Stimulated activated CD4-positive, alpha-beta T cell treated with anti-CD3 and anti-CD28 coated beads, Interleukin-1b, Interleukin-23, amount 100 ng/mL, for 1 hour (primary cell): ENCODE measurements at regions not wholly inside any gene's neighbourhood (a gene's known extent, or its start where the extent isn't known, plus 50 kb on each side); places are given as distances from the start of the nearest gene placed in this dataset.

Source experiments
- DNase-seq, 2 donors: peaks; one replicate each; pipeline ENCODE4 v3.0.0-alpha.2; 2020; ENCODE audit warnings: low read depth in 2 of 2

DNA sequence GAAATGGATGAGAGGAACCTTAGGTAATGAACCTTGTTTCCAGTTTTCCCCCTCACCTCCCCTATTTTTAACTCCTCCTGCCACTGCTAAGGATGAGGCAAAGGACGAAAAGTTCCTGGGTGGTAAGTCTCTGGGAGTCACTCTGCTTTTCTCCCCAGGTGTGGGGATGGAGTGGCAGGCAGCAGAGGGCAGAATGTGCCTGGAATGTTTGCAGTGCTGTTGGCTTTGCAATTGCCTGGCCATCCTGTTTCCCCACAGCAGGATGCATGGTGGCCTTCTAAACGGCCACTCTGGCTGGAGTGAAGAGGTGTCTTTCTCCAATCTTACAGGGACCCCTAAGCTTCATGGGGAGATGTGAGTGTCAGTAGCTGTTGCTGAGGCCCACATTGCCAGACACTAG lies 432.5 kb upstream of the ZFHX3 start:
- DNase-seq, result no peak

DNA sequence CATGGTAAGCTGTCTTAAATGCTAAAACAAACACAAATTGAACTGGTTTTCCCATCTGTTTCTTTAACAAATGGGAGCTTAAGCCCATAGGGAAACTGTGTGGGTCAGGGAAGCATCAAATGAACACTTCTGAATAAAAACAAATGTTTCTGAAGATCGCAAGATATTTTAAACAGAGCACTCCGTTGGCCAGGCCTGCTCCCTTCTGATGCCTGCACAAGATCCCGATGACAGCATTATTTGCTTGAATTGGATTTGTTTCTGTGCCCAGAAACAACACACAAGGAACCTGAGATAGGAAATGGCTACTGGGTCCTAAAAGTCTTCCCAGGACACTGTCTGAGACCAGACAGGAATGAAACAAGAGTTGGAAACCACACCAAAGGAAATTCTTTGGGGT lies 425.8 kb upstream of the ZFHX3 start:
- no peak for DNase-seq

DNA sequence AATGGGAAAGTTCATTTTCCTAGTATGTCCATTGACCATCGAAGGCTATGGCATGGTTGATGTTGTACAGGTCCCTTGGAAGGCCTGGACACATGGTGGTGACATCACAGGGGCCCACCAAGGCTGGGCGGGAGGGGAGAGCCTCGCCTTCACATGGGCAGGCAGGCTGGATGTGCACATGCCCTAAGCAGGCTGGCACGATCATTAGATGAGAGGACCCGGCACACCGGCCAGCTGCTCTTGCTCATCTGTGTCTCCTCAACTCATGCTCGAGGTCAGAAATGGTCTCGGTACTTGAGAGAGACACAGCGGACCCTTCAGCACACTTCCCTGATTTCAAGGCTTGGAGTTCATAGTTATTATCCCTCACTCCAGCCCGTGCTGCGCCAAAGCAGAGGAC lies 416.9 kb upstream of the ZFHX3 start:
- no peak for DNase-seq

DNA sequence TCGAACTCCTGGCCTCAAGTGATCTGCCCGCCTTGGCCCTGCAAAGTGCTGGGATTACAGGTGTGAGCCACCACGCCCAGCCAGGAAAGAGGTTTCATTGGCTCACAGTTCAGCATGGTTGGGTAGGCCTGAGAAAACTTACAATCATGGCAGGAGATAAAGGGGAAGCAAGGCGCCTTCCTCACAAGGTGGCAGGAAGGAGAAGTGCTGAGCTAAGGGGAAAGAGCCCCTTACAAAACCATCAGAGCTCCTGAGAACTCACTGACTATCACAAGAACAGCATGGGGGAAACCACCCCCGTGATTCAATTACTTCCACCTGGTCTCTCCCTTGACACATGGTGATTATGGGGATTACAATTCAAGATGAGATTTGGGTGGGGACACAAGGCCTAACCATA lies 411.7 kb upstream of the ZFHX3 start:
- no peak for DNase-seq

DNA sequence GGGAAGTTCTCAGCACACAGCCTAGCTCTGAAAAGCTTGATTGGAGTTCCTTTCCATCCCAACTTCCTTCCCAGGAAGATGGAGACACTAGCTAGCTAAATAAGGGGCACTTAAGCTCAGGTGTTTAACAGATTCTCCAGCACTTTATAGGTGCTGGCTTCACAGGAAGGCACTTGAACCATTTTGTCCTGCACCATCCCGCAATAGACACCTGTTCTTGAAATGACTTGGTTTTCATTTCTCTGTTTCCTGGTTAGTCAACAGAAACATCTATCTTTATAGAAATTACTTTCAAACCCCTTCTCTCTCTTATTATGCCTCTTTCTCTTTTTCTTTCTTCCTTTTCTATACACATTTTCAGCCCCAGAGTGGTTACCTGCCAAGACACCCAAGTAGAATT lies 409.9 kb upstream of the ZFHX3 start:
- DNase-seq, result no peak

DNA sequence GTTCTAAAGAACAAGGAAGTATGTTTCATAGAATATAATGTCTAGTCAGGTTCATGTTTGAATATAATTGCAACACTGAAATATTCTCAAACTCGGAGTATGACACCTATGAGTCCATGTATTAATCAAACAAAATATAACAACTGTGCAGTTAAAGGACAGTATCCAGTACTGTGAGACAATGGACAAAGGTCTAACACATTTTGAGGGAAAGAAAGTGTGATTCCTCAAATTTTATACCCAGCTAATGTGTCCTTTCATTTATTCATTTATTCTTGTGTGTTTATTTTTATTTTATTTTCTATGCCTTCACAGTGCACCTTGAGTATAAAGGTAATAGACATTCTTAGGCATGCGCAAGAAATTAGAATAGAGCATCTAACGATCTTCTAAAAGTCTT lies 401.0 kb upstream of the ZFHX3 start:
- no peak for DNase-seq

DNA sequence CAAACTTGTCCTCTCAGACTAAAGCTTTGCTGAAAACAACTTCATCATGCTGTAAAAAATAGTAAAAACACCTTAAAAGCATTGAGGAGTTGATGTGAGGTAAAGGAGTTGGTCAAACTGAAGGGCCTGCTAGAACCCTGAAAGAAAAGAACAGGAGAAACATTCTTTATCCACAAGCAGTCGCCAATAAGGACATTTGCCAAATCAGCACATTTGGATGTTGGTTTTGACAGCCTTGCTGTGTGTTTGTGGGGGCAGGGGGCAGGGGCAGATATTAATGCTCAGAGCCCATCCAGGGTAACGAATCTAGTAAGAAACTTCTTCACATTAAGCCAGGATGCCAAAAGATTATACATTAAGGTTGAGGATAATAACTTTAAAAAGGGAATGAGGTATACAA lies 399.9 kb upstream of the ZFHX3 start:
- DNase-seq, result no peak

DNA sequence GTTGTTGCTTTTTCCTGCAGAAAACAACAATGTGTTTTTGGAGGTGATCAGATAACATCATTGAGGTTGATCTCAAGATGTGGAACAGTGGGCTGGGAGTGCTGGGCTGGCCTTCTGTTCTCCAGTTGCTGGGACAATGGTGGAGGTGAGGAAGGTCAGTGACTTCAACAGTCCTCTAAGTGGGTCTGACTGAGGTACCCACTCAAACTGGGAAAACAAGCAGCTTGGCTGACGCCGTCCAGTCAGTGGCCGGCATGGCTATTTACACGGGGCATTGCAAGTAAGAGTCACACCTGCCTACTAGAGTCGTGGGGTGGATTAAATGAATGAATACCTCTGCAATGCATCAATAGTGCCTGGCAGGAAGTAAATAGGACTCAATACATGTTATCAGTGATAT lies 386.7 kb upstream of the ZFHX3 start:
- no peak for DNase-seq

DNA sequence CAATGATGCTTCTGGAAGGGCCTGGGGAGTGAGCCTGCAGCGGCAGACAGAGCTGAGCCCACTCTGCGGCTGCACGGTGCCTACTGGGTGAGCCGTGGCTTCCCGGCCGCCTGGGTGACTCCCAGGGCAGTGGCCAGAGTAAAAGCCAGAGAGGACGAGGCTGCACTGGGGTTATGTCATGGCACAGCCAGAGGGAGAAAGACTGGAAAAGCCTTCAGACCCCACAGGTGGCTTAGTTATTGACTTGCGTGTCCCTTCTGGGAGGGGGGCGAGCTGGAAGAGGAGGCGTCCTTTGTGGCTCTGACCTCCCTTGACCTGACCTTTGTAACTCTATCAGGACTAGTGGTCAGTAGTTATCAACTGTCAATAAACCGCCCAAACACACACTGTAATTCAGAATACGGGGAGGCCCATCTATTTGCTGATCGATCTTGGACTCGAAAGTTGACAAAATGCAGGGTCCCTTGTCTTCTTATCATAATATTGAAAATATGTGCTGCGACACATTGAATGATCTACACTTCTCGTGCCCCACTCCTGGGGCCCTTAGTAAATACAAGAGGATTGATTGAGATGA lies 385.9 kb upstream of the ZFHX3 start:
- no peak for DNase-seq

DNA sequence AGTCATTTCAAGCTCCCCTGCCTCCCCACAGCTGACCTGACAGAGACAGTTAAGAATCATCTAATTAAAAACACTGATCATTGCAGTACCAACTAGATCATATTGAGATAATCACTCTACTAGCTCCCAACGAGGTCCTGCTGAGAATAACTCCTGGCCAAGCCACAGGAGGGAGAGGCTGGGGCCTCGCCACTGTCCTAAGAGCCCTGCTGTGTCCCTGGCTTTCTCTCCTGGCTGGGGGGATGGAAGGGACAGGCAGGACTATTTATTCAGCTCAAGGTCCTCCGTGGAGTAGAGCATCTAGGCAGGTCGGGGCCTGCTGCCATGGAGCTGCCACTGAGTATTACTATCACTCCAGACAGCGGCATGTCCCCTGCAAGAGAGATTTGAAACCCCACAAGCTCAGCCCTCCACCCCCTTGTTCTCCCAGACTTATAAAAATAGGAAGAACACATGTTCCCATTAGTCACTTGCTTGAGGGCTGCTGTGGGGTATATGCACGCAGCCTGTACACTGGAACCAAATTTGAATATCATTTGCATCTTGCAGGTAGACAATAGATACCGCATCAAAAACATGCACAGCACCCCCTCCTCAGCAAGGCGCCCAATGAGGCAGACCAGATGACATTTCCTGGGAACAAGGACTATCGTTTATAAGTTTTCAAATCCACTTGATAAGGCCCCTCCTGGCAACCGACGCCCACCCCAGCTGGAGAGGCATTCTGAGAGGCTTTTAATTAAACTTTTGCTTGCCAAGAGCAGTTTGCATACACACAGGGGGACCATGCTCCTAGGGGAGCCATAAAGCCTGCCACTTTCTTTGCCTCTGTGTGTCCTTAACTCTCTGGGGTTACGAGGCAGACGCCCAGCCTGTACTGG lies 385.2 kb upstream of the ZFHX3 start:
- DNase-seq, result no peak

DNA sequence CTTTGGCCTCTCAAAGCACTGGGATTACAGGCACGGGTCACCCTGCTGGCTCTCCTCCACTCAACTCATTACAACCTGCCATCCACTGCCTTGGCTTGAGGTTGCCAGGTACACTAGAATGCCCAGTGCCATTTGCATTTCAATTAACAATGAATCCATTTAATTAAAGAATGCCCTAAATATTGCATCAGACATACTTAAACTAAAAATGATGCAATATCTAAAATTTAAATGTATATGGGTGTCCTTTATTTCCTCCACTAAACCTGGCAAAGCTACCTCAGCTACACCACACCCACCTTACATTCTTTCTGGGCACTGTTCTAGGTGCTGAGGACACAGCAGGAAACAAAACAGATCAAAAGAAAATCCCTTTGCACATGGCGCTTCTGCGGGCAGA lies 382.2 kb upstream of the ZFHX3 start:
- no peak for DNase-seq

DNA sequence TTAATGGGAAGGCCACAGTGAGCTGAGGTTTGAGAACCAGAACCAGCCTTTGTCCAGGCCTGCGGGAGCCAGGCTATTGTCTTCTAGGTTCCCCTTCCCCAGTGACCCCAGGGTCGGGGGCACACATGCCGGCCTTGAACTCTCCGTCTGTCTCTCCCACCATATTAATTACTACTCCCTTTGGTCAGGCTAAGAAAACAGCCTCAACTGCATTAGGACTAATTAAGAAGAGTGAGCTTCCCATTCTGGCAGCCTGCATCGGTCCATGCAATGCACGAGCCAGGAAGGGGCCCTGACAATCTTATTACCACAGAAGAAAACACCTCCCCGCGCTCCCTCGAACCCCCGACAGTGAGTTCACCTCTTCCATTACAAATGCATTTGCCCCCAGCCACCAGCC lies 380.2 kb upstream of the ZFHX3 start:
- DNase-seq, result no peak

DNA sequence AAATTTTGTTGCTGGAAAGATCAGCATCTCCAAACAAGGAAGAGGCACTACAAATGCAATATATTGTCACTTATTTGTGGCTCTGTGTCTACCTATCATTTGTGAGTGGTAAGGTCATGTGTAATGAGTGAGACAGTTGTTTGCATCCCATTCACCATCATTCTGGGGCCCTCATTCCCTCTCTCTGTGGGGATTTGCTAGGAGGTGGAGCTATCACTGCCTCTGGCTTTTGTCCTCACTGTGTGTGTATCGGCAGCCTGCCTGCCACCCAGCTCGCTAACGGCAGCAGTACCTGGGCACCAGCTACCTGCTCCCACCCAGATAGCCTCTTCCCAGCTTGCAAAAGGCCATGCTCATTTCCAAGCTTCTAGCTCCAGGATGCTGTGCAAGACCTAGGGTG lies 379.2 kb upstream of the ZFHX3 start:
- DNase-seq, result no peak

DNA sequence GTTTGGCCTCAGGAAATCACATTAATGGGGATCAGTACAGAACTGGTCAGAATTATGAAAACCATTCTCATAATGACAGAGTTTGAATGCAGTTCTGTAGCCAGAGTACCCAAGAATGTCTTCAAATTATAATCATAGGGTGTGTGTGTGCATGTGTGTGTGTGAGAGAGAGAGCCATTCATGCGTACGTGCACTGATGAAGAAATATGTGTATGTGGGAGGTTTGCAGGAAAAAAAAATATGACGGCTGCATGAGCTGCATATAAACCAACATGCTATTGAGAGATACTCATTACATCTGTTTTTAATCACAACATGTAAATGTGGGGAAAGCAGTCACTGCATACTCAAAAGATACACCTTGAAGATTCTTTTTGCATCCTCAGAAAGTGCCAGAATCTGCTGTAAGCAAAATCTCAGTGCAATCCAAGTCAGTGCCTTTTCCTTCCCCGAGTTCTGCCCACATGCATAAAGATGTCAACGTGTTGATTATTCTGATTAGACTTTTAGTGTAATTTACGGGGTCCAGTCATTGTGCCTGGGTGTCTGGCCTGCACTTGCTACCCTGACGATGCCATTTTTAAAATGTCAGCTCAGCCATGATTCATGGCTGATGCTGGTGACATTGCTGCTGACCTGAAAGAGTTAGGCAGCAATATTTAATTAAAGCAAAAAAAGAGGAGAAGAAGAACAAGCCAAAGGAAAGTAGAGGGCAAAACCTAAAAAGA lies 378.7 kb upstream of the ZFHX3 start:
- DNase-seq, result no peak

DNA sequence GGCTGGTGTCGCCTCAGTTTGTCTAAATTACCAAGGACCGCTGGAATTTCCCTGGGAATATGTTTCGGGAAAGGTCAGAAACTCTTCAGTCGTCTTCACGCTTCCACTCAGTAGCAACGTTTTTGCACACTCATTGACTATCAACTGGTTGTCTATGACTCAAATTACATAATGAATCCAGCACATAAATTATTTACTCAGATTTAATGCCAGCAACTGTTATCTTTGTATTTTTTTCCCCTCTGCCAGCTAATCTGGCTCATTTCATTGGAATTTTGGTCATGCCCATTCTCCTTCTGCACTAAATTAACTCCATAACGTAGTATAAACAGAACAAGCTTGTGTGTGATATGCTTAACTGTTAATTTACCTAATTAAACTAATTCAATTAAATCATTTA lies 372.7 kb upstream of the ZFHX3 start:
- no peak for DNase-seq

DNA sequence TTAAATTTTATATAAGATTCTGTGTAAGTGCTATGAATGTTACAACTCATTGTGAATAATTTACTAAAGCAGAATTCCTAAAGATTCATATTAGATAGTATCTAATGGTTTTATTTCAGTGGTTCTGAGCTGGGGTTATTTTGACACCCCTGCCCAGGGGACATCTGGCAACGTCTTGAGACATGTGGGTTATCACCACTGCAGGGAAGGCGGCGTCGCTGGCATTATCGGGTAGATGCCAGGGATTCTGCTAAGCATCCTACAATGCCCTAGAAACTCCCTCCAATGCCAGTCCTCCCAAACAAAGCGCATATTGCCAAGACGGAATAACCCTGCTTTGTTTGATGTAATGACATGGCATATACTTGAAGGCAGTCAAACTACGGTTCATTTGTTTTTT lies 372.3 kb upstream of the ZFHX3 start:
- no peak for DNase-seq

DNA sequence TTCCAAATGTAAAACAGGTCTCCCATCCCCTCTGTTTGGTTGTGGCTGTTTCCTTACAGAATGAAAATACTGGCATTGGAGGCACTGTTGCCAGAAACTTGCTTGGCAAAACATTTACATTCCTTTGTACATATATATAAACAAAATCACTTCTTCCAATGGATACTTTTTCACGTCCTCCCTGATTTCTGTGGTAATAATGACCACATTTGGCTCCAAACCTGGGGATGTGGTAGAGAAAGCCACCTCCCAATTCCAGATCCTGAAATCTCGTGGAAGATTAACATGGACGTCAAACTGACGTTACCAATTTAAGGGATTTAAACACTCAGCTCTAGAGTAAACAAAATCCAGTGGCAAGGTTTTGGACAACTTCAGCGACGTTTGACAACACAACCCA lies 370.8 kb upstream of the ZFHX3 start:
- DNase-seq, result no peak

DNA sequence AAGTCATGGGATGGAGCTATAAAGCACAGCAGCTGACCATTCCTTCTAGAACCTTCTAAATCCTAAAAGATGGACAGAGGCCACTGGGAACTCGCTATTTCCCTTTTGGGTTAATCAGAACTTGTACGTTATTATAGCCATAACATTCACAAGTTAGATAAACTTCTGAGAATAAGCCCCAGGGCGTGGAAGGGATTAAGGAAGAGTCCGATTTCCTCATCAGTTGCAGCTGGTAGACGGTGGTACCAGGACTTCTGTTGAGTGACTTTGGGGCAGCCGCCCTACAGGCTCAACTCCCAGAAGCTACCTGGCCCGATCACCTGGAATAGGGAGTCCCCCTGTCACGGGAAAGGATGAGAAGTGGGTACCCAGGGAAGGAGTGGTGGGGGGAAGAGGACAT lies 370.1 kb upstream of the ZFHX3 start:
- DNase-seq, result no peak

DNA sequence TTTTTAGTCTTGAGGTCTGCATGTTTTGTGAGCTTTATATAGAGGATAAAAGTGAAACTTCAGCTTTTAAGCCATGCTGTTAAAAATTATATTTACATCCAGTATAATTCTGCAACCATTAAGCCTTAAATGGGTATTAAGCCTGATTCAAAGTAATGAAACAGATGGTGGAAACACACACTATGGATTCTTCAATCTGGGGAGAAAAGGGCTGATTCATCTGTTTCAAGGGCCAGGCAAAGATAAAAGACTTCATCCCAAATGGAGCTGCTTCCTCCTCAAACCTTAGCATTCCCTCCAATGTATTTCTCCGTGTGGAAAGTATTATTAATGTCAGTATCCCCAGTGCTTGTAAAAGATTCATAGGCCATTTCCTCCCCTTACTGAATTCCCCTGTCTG lies 367.4 kb upstream of the ZFHX3 start:
- no peak for DNase-seq

DNA sequence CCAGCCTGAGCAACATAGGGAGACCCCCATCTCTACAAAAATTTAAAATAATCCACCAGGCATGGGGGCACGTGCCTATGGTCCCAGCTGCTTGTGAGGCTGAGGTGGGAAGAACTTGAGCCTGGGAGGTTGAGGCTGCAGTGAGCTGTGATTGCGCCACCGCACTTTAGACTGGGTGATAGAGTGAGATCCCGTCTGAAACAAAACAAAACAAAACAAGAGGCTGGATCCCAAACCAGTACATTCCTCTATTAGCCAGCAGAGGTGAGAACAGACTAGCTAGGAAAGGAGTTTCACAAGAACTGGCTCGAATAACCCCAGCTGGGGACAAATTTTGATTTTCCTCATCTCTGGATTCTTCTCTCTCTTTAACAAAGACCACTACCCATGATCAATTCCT lies 366.7 kb upstream of the ZFHX3 start:
- no peak for DNase-seq

DNA sequence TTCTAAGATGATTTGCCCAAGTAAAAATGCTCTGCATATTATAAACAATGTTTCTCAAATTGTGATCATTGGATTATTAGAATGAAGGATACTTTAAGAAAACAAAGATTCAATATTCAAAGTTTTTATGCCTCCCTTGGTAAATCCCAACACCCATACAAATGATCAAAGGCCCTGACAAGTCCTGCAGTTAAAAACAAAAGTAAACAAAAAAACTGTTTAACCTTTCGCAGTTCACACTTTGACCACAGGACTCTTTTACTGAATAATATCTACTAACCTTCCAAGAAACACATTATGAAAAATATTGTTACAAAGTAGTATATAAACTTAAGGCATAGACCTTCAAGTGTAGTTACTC lies 365.9 kb upstream of the ZFHX3 start:
- DNase-seq, result no peak

DNA sequence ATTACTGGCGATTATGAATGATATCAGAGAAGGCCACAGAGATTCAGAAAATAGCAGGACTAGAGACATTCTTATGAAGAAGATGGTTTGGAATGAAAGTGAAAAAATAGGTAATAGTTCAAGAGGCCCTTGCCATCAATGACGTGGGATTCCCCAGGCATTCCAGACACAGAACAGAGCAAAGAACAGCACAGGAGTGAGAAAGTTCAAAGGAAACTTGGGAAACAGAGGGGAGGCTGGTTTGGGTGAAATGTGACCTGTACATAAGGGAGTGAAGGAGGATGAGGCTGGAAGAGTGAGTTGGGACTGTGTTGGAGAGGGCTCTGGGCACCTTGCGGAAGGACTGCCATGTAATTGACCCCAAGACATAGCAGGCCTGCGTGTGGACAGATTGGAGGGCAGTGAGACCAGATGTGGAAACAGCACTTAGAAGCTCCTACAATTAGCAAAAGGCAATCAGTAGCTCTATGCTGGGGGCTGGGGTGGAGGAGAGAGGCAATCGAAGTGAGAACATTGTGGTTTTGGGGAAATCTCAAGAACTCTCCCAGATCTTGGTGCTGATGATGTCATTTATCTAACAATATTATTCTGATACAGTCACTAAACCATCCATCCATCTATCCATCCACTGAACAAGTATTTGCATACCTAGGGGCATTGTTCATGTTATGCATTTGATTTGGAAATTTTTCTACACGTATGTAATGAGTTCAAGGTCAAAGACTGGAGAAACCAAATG lies 365.3 kb upstream of the ZFHX3 start:
- no peak for DNase-seq

DNA sequence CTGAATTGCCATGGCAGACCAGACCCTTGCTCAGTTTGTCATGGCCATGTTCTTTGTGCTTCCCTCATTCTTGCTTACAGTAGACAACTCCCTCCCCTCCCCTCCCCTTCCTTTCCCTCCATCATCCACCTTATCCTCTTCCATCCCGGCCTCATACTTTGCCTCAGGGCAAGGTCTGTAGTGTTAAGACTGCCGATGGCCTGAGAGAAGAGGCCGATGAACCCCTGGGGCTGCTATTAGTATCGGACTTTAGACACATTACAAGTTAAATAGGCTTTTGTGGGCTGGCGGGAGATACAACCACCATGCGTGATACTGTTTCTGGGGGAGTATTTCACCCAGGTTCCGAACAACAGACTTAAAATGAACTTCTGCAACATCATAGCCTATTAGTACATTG lies 364.5 kb upstream of the ZFHX3 start:
- DNase-seq, result no peak
